Gastroesophageal sphincter (tissue), 4 donors: ENCODE measurements at regions not wholly inside any gene's neighbourhood (a gene's known extent, or its start where the extent isn't known, plus 50 kb on each side); places are given as distances from the start of the nearest gene placed in this dataset.
"Not testable (repeated sequence)": the region's sequence is repeated elsewhere in the genome, so short reads cannot be mapped to it uniquely, and the experiment has no call there.

Source experiments
- ATAC-seq: fragments of 150-250 bp; one replicate; pipeline ENCODE4 v1.9.1; 2016; ENCODE audit warnings: mild to moderate bottlenecking, moderate library complexity
- H3K27ac ChIP-seq, 4 donors: fragments of 200-600 bp; sonication (generic) in 3 of 4; 1 replicate in 3 of 4; 2 replicates in 1 of 4; pipeline ENCODE4 v1.5.1; 2016 to 2019
- H3K27me3 ChIP-seq: fragments of 200-600 bp; sonication (generic); one replicate; pipeline ENCODE4 v1.5.1; 2019
- H3K36me3 ChIP-seq, 2 donors: fragments of 200-600 bp; sonication (generic); one replicate each; pipeline ENCODE4 v1.5.1; 2019; ENCODE audit warnings: control low read depth in 1 of 2
- H3K4me1 ChIP-seq, 3 donors: fragments of 200-600 bp; sonication (generic); 1 replicate in 2 of 3; 2 replicates in 1 of 3; pipeline ENCODE4 v1.5.1; 2016 to 2019; ENCODE audit warnings: control low read depth in 2 of 3
- H3K4me3 ChIP-seq, 2 donors: fragments of 200-600 bp; sonication (generic); one replicate each; pipeline ENCODE4 v1.5.1; 2019; ENCODE audit warnings: mild to moderate bottlenecking in 1 of 2, moderate library complexity in 1 of 2
- H3K9me3 ChIP-seq, 3 donors: fragments of 200-600 bp; sonication (generic); one replicate each; pipeline ENCODE4 v1.5.1; 2017 to 2019; ENCODE audit warnings: control low read depth in 2 of 3
- EP300 ChIP-seq: sonication (generic); formaldehyde crosslinking; IDR thresholded peaks from one replicate; pipeline ENCODE4 v1.6.1; 2017; ENCODE audit warnings: antibody characterized with exemption, mild to moderate bottlenecking
- POLR2A ChIP-seq, 2 donors: fragments of 450-650 bp; IDR thresholded peaks; one replicate each; pipeline ENCODE4 v1.6.1; 2017; ENCODE audit warnings: antibody characterized with exemption in 2 of 2, mild to moderate bottlenecking in 2 of 2, moderate library complexity in 1 of 2
- POLR2AphosphoS5 ChIP-seq: sonication (generic); formaldehyde crosslinking; IDR thresholded peaks from one replicate; pipeline ENCODE4 v1.6.1; 2017; ENCODE audit warnings: antibody characterized with exemption
- WGBS, 2 donors: methylation state at CpG; one replicate each; pipeline ENCODE4 v1.1.5; 2018; ENCODE audit warnings: low coverage in 1 of 2; 5-methylcytosine and 5-hydroxymethylcytosine counted together
- TF ChIP-seq, protein P1 (sequence below), 4 experiments: fragments of 200-600 bp in 2 of 4; fragments of 450-650 bp in 2 of 4; sonication (generic) in 1 of 4; IDR thresholded peaks; one replicate each; pipeline ENCODE4 v1.5.1; 2017 to 2019; ENCODE audit warnings: antibody characterized with exemption in 4 of 4, mild to moderate bottlenecking in 2 of 4, moderate library complexity in 2 of 4

DNA sequence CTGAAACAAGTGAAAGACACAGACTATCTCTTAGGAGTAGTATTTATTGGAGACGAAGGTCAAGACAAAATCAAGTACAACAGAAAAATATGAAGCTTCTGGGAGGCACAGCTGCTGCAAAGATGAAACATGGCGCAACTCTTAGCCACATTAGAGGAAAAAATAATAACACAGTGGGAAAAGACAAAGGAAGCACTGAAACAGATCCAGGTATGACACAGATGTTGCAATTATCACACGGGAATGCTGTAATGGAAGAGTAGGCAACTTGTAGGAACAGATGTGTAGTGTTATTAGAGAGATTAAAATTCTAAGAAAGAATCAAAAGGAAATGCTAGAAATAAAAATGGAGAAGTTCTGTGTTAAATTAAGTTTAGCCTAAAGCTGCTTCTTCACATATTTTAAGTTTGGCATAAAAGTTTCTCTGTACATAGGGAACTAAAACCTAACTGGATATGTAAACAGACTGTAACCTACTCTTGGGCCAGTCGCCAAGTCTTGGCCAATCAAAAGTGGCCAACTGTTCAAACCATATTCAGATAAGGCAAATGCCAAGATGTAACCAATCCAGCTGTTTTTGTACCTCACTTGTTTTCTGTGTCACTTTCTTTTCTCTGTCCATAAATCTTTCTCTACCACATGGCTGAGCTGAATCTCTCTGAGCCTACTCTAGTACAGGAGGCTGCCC lies 1132.0 kb upstream of the LRRTM3 start:
- 61 to 73% methylated on average over 3 to 4 of the region's 4 CpGs for WGBS, 2 donors
- TF ChIP-seq POLR2AphosphoS5: no peak
- TF ChIP-seq POLR2A (IDR thresholded peaks at IDR 0.05): no peak
- TF ChIP-seq, protein P1, sequence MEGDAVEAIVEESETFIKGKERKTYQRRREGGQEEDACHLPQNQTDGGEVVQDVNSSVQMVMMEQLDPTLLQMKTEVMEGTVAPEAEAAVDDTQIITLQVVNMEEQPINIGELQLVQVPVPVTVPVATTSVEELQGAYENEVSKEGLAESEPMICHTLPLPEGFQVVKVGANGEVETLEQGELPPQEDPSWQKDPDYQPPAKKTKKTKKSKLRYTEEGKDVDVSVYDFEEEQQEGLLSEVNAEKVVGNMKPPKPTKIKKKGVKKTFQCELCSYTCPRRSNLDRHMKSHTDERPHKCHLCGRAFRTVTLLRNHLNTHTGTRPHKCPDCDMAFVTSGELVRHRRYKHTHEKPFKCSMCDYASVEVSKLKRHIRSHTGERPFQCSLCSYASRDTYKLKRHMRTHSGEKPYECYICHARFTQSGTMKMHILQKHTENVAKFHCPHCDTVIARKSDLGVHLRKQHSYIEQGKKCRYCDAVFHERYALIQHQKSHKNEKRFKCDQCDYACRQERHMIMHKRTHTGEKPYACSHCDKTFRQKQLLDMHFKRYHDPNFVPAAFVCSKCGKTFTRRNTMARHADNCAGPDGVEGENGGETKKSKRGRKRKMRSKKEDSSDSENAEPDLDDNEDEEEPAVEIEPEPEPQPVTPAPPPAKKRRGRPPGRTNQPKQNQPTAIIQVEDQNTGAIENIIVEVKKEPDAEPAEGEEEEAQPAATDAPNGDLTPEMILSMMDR (IDR thresholded peaks at IDR 0.05): no peak
- no peak for TF ChIP-seq EP300
- ATAC-seq: no peak

DNA sequence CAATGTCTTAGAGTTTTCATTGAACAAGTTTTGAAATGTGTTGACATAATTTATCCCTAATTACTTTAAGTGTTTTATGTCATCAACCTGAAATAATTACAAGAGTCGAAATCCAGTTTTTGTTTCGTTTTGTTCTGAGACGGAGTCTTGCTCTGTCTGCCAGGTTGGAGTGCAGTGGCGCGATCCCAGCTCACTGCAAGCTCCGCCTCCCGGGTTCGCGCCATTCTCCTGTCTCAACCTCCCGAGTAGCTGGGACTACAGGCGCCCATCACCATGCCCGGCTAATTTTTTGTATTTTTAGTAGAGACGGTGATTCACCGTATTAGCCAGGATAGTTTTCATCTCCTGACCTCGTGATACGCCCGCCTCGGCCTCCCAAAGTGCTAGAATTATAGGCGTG lies 1131.0 kb upstream of the LRRTM3 start:
- not testable (repeated sequence) for H3K36me3 ChIP-seq, H3K27ac ChIP-seq, H3K4me3 ChIP-seq, H3K4me1 ChIP-seq, H3K9me3 ChIP-seq, ATAC-seq, H3K27me3 ChIP-seq
- 91% methylated on average over 6 to 15 of the region's 19 CpGs for WGBS, 2 donors

More for the DNA sequence above, 1132.0 kb upstream of the LRRTM3 start:
- H3K27ac ChIP-seq: no peak overlapping the region
- no peaks in the 10 kb centered on the region for H3K27me3 ChIP-seq
- no peaks in the 10 kb centered on the region for H3K4me1 ChIP-seq
- H3K9me3 ChIP-seq: no peaks in the 10 kb centered on the region
- H3K4me3 ChIP-seq: no peak overlapping the region
- H3K36me3 ChIP-seq: no peaks in the 10 kb centered on the region

DNA sequence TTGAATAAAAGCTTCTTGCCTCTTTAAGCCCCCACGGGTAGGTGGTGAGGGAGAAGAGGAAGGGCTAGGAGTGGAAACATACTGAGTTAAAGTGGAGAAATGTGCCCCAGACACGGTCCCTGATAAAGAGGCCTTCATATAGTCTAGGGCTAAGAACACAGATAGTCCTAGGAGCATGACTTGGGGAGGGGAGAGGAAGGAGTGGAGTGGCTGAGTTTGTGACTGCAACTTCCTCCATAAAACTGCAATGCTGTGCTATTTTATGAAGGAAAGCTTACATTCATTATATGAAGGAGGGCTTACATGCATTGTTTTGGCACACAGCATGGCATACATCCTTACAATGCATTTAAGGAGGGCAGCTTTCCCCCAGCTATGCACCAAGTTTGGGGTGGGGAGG lies 1129.4 kb upstream of the LRRTM3 start:
- ATAC-seq: no peak
- TF ChIP-seq EP300: no peak
- no peak for TF ChIP-seq POLR2AphosphoS5
- TF ChIP-seq, protein P1 (IDR thresholded peaks at IDR 0.05): no peak
- no peak for TF ChIP-seq POLR2A (IDR thresholded peaks at IDR 0.05)
- WGBS, 2 donors: 59% methylated on average over 2 of the region's 2 CpGs; no CpG with 5 or more reads in 1 of the 2 donors
- Histone ChIP-seq H3K27me3 (no peaks in the 10 kb centered on the region), H3K4me3 (no peak overlapping the region), H3K4me1 (no peaks in the 10 kb centered on the region), H3K27ac (no peak overlapping the region), H3K36me3 (no peaks in the 10 kb centered on the region), H3K9me3 (no peaks in the 10 kb centered on the region)

DNA sequence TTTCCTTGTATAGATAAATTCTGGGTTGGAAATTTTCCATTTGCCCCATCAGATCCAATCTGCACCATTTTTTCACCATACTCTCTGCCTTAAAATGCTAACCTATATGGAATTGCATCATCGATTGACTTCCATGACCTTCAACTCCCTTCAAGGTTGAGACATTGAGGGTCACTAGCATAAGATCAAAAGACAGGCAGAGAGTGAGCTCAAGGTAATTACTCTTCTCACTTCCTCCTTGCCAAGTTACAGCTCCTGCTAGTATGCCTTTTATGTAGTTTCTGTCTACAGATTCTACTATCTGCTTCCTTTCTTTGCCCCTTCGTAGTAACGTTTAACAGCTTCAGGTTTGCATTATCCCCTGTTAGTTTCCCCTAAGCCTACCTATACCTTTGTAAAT lies 1127.7 kb upstream of the LRRTM3 start:
- WGBS, 2 donors: 90 to 94% methylated on average over 3 of the region's 3 CpGs

DNA sequence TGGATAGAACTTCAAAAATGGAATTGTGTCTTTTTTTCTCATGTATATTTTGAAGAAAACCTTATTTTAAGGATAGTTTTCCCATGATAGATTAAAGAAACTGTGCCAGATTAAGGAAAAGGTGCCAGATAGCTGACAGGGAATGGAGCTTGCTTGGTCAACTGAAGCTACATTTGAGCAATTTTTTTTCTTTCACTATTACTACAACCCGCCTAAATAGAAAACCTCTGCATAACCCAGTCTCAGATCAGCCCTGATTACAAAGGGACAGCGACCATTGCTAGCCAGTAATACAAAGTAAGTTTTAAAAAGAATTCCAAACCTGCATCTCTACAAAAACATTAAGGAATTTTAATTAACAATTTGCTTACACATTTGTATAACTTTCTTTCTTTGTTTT lies 1123.4 kb upstream of the LRRTM3 start:
- H3K9me3 ChIP-seq: no peaks in the 10 kb centered on the region
- WGBS, 2 donors: 65 to 94% methylated on average over 2 of the region's 2 CpGs
- no peaks in the 10 kb centered on the region for H3K27me3 ChIP-seq
- H3K36me3 ChIP-seq: no peaks in the 10 kb centered on the region
- no peak overlapping the region for H3K27ac ChIP-seq
- TF ChIP-seq POLR2A (IDR thresholded peaks at IDR 0.05): no peak
- TF ChIP-seq, protein P1 (IDR thresholded peaks at IDR 0.05): no peak
- no peak for TF ChIP-seq POLR2AphosphoS5
- no peak for TF ChIP-seq EP300
- no peak for ATAC-seq
- H3K4me1 ChIP-seq: no peaks in the 10 kb centered on the region
- no peak overlapping the region for H3K4me3 ChIP-seq

More for the DNA sequence above, 1127.7 kb upstream of the LRRTM3 start:
- no peak overlapping the region for H3K4me3 ChIP-seq
- H3K36me3 ChIP-seq: no peaks in the 10 kb centered on the region
- H3K27ac ChIP-seq: no peak overlapping the region
- H3K4me1 ChIP-seq: no peaks in the 10 kb centered on the region
- TF ChIP-seq EP300 (no peak), POLR2AphosphoS5 (no peak), POLR2A (IDR thresholded peaks at IDR 0.05) (no peak)
- TF ChIP-seq, protein P1 (IDR thresholded peaks at IDR 0.05): no peak
- no peaks in the 10 kb centered on the region for H3K27me3 ChIP-seq
- no peak for ATAC-seq
- no peaks in the 10 kb centered on the region for H3K9me3 ChIP-seq
